ENCODE measurements at regions not wholly inside any gene's neighbourhood (a gene's known extent, or its start where the extent isn't known, plus 50 kb on each side); places are given as distances from the start of the nearest gene placed in this dataset.

DNA sequence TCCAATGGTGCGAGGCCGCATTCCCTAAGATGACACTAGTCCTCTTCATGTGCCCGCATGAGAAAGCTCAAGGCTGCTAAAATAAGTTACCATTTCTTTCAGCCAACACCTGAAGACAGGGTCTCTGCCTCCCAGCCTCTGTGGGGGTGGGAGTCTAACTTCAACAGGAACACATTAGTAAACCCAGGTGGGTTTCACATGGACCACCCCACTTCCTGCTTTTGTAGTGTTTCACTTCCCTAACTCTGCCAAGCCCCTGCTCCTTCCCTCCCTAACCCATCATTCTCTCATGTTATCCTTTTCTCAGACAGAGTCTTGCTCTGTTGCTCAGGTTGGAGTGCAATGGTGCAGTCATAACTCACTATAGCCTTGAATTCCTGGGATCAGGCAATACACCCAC lies 783.6 kb downstream of the UQCRFS1 start:
- no peak overlapping the region for H3K4me3 Mint-ChIP-seq (ENCODE audit: low read depth, unreplicated experiment)
- no peak for DNase-seq
- H3K9me3 Mint-ChIP-seq (ENCODE audit: low read depth, unreplicated experiment): peaks cover 10% of the 10 kb centered on the region
- intact Hi-C loops (cut with micrococcal nuclease; ENCODE audit: unreplicated experiment): no loop called here
- peaks cover 5% of the 10 kb centered on the region for H3K36me3 Mint-ChIP-seq (ENCODE audit: insufficient read depth, unreplicated experiment)
- H3K27me3 Mint-ChIP-seq (ENCODE audit: unreplicated experiment): peaks cover 30% of the 10 kb centered on the region
- no TSS peak for BruUV-seq (replicated peaks)
- CTCF ChIA-PET: no interaction called here
- no peak overlapping the region for H3K27ac Mint-ChIP-seq (ENCODE audit: unreplicated experiment)
- TF ChIP-seq, protein P1, sequence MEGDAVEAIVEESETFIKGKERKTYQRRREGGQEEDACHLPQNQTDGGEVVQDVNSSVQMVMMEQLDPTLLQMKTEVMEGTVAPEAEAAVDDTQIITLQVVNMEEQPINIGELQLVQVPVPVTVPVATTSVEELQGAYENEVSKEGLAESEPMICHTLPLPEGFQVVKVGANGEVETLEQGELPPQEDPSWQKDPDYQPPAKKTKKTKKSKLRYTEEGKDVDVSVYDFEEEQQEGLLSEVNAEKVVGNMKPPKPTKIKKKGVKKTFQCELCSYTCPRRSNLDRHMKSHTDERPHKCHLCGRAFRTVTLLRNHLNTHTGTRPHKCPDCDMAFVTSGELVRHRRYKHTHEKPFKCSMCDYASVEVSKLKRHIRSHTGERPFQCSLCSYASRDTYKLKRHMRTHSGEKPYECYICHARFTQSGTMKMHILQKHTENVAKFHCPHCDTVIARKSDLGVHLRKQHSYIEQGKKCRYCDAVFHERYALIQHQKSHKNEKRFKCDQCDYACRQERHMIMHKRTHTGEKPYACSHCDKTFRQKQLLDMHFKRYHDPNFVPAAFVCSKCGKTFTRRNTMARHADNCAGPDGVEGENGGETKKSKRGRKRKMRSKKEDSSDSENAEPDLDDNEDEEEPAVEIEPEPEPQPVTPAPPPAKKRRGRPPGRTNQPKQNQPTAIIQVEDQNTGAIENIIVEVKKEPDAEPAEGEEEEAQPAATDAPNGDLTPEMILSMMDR (IDR thresholded peaks at IDR 0.05; ENCODE audit: unreplicated experiment): no peak
- peaks cover 14% of the 10 kb centered on the region for H3K4me1 Mint-ChIP-seq (ENCODE audit: low read depth, unreplicated experiment)

- intact Hi-C loops (cut with micrococcal nuclease; ENCODE audit: unreplicated experiment): no loop called here
- Mint-ChIP-seq H3K27me3 (ENCODE audit: unreplicated experiment) (peaks cover 24% of the 10 kb centered on the region), H3K36me3 (ENCODE audit: insufficient read depth, unreplicated experiment) (peaks cover 5% of the 10 kb centered on the region), H3K4me3 (ENCODE audit: low read depth, unreplicated experiment) (no peak overlapping the region), H3K27ac (ENCODE audit: unreplicated experiment) (no peak overlapping the region), H3K4me1 (ENCODE audit: low read depth, unreplicated experiment) (peaks cover 14% of the 10 kb centered on the region), H3K9me3 (ENCODE audit: low read depth, unreplicated experiment) (peaks cover 10% of the 10 kb centered on the region)
- DNase-seq: no peak
- BruUV-seq (replicated peaks): no TSS peak
- CTCF ChIA-PET: no interaction called here
- TF ChIP-seq, protein P1 (IDR thresholded peaks at IDR 0.05; ENCODE audit: unreplicated experiment): no peak
These were observed 784.1 kb downstream of the UQCRFS1 start for GRCh38 chr19:28428663-28429348.

- H3K4me1 Mint-ChIP-seq (ENCODE audit: low read depth, unreplicated experiment): peaks cover 14% of the 10 kb centered on the region
- peaks cover 12% of the 10 kb centered on the region for H3K27me3 Mint-ChIP-seq (ENCODE audit: unreplicated experiment)
- no peak overlapping the region for H3K4me3 Mint-ChIP-seq (ENCODE audit: low read depth, unreplicated experiment)
- intact Hi-C loops (cut with micrococcal nuclease; ENCODE audit: unreplicated experiment): no loop called here
- H3K27ac Mint-ChIP-seq (ENCODE audit: unreplicated experiment): no peak overlapping the region
- peaks cover 12% of the 10 kb centered on the region for H3K9me3 Mint-ChIP-seq (ENCODE audit: low read depth, unreplicated experiment)
- CTCF ChIA-PET: no interaction called here
- BruUV-seq (replicated peaks): no TSS peak
- peaks cover 5% of the 10 kb centered on the region for H3K36me3 Mint-ChIP-seq (ENCODE audit: insufficient read depth, unreplicated experiment)
- TF ChIP-seq, protein P1 (IDR thresholded peaks at IDR 0.05; ENCODE audit: unreplicated experiment): no peak
- no peak for DNase-seq
These were observed 785.4 kb downstream of the UQCRFS1 start for GRCh38 chr19:28427376-28428083.

GRCh38 chr19:28426730-28427225 lies 786.2 kb downstream of the UQCRFS1 start:
- no peak for DNase-seq
- peaks cover 5% of the 10 kb centered on the region for H3K36me3 Mint-ChIP-seq (ENCODE audit: insufficient read depth, unreplicated experiment)
- TF ChIP-seq, protein P1 (IDR thresholded peaks at IDR 0.05; ENCODE audit: unreplicated experiment): no peak
- peaks cover 5% of the 10 kb centered on the region for H3K9me3 Mint-ChIP-seq (ENCODE audit: low read depth, unreplicated experiment)
- intact Hi-C loops (cut with micrococcal nuclease; ENCODE audit: unreplicated experiment): no loop called here
- peaks cover 4% of the 10 kb centered on the region for H3K27me3 Mint-ChIP-seq (ENCODE audit: unreplicated experiment)
- BruUV-seq (replicated peaks): no TSS peak
- no peak overlapping the region for H3K4me3 Mint-ChIP-seq (ENCODE audit: low read depth, unreplicated experiment)
- H3K4me1 Mint-ChIP-seq (ENCODE audit: low read depth, unreplicated experiment): peaks cover 14% of the 10 kb centered on the region
- CTCF ChIA-PET: interaction anchor here (0.6 kb wide), 1 partner anchor 54 kb away, joined by 3 read pairs; no protein-coding TSS in a partner anchor
- no peak overlapping the region for H3K27ac Mint-ChIP-seq (ENCODE audit: unreplicated experiment)

Data from Calu3 (cell line).